GM11168 (cell line): ENCODE measurements at regions not wholly inside any gene's neighbourhood (a gene's known extent, or its start where the extent isn't known, plus 50 kb on each side); places are given as distances from the start of the nearest gene placed in this dataset.
"Not testable (repeated sequence)": the region's sequence is repeated elsewhere in the genome, so short reads cannot be mapped to it uniquely, and the experiment has no call there.

Experiments used
- in situ Hi-C: fragments of 300-500 bp; cut with MboI; formaldehyde crosslinking; loops from one replicate; pipeline ENCODE4 v1.12.0; 2022; ENCODE audit warnings: low sequenced_read_pairs; ENCODE audit not compliant: unreplicated experiment

GRCh38 chr20:51272401-51272800 lies 249.5 kb upstream of the KCNG1 start:
- in situ Hi-C loops: no loop called here

DNA sequence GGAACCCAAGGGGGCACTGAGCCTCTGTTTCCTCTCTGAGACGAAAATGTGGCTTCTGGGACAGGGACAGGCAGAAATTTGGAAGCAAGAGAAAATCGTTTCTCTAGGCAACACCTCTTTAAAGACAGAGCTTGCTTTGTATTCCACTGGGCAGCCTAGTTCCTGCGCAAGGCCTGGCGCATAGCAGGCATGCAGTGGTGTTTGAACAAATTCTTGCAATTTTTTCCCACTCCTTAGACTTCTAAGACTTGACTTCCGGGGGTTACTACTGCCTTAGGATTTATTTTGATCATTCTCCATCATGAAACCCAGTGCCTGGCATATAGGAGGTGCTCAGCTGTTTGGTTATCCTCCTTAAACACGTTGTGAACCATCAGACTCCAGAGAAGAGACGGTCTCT lies 249.0 kb upstream of the KCNG1 start:
- in situ Hi-C loops: no loop called here

- in situ Hi-C loops: not testable (repeated sequence)
These were observed 248.4 kb upstream of the KCNG1 start for GRCh38 chr20:51271289-51271688.

- in situ Hi-C loops: no loop called here
These were observed 246.8 kb upstream of the KCNG1 start for GRCh38 chr20:51269671-51270070.

GRCh38 chr20:51267679-51268078 lies 244.8 kb upstream of the KCNG1 start:
- in situ Hi-C loops: no loop called here

GRCh38 chr20:51266353-51266752 lies 243.4 kb upstream of the KCNG1 start:
- in situ Hi-C loops: no loop called here

DNA sequence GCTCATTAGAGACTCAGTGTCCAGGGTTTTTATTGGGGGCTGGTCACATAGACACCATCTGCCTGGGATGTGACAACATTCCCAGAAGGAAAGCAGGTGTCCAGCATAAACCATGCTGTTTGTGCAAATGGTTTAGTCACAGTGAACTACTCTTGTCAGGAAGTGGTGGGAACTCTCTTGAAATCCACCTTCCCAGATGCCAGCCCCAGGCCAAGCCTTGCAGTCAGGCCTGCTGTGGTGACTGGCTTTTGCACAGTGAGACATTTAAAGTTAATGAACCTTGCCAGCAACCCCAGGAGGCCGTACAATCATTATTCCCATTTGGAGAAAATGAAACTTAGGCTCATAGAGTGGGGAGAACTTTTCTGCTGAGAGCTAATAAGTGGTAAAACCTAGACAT lies 242.5 kb upstream of the KCNG1 start:
- in situ Hi-C loops: no loop called here

DNA sequence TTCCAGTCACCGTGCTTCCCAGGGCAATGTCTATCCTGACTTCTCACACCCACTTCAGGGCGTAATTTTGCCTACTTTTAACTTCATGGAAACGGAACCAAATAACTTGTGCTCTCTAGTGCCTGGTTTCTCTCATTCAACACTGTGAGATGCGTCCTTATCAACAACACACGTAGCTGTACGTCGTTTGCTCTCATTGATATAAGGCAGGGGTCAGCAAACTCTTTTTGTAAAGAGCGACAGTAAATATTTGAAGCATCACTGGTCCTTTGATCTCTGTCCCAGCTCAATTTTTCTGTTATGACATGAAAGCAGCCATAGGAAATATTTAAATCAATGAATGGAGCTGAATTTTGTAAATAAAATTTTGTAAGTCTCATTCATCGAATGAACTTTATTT lies 239.3 kb upstream of the KCNG1 start:
- in situ Hi-C loops: no loop called here

DNA sequence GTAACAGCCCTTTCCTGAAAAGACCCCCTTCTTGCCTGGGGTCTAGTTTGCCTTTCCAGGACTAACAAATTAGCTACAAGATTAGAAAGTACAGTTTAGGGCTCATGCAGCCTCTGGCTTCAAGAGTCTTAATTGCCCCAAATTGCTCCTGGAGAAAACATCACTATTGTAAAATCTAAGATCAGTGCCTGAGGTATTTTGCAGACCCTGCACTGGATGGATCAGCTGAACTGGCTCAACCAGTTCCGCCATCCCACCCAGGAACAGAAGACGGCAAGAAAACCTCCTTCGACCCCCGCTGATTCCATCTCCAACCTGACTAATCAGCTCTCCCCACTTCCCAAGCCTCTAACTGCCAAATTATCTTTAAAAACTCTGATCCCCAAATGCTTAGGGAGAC lies 236.5 kb upstream of the KCNG1 start:
- in situ Hi-C loops: no loop called here

- in situ Hi-C loops: no loop called here
These were observed 235.8 kb upstream of the KCNG1 start for GRCh38 chr20:51258582-51259165.

DNA sequence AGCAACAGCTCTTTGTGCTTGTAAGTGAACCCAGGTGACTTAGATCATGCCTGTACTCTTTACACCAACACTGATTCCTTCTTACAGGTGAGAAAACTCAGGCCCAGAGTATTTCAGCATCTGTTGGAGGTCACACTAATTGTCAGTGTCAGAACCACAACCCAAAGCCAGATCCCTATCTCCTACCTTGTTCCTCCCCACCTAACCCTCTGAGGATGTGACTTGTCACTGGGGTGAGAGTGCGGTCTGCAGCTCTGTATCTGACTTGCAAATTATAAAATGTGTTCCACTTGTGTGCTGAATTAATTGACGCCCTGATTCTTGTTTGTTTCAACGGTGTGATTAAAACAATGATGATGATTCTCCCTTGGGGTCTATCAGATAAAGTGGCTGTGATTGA lies 232.5 kb upstream of the KCNG1 start:
- in situ Hi-C loops: no loop called here

- in situ Hi-C loops: no loop called here
These were observed 230.4 kb upstream of the KCNG1 start for GRCh38 chr20:51253280-51253679.

DNA sequence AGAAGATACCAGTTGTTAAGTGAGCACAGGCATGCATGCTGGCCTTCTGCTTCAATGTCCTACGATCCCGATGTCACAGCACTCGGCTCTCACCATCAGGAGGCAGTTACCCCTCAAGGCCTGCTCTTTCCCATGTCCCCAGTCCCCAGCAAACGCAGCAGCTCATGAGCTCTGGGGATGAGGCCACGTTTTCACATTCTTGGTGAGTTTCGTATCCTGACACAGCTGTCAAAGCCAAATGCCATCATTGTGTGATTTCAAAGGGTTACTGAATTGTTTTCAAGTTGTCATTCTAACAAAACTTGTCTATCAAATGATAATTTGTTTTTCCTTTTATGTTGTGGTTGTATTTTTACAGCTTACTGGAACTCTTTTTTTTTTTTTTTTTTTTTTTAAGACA lies 226.9 kb upstream of the KCNG1 start:
- in situ Hi-C loops: no loop called here

- in situ Hi-C loops: no loop called here
These were observed 226.3 kb upstream of the KCNG1 start for GRCh38 chr20:51249215-51249614.

DNA sequence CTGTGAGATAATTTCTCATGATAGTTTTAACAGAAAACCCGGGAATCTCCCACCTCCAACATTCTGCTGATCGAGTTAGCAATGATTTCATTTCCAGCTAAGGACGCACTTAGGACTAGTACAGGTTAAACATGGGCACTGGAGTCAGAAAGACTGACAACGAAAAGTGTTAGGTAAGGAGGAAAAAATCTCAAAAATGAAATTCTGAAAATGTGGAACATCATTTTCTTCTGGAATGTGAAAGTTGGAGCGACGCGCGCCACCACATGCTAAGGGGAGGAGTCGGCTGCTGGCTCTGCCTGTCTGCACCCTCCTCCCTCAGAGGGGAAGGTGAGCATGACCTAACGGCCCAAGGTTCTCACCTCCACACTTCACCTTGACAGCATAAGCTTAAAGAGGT lies 221.6 kb upstream of the KCNG1 start:
- in situ Hi-C loops: no loop called here

DNA sequence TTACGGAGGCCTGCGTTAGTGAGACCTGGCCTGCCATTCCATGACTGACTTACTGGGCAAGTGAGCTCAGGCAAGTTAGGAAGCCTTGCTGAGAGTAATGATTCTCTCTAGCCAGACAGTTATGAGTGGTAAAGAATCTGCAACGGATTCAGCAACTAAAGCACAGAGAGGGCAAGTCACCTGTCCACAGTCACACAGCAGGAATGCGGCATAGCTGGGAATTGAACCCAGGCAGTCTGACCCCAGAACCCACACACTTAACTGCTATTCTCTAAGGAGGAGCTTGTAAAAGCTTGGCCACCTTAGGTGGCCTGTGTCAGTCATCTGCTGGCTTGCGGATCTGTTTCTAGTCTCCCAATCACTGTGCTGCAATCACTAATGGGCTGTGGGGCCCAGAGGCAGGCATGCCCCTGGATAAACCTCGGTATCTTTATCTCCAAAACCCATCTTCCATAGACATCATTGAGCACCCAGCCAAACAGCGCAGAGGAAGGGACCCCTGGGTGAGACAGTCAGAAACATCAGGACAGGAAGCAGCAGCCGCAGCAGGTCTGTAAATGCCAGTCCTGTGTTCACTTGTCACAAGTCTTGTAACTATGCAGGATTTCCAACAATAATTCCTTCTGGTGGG lies 215.9 kb upstream of the KCNG1 start:
- in situ Hi-C loops: no loop called here

- in situ Hi-C loops: no loop called here
These were observed 214.9 kb upstream of the KCNG1 start for GRCh38 chr20:51237791-51238190.

GRCh38 chr20:51237278-51237677 lies 214.4 kb upstream of the KCNG1 start:
- in situ Hi-C loops: no loop called here

DNA sequence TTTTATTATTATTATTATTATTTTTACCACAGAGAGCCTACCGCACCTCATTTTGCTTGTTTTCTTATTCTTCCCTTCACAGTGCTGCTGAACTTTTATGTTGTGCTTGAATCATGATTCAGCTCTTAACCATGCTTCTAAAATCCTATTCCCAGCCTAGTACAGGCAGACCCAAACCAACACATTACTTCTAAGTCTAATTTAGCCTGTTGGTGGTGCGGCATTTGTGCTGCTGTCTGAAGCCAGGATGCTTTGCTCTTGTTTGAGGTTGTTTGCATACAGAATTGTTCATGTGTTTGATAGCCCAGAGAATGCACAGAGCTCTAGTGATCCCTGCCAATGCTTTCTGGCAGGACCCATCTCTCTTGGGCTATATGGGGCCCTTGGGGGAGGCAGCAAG lies 213.5 kb upstream of the KCNG1 start:
- in situ Hi-C loops: no loop called here

DNA sequence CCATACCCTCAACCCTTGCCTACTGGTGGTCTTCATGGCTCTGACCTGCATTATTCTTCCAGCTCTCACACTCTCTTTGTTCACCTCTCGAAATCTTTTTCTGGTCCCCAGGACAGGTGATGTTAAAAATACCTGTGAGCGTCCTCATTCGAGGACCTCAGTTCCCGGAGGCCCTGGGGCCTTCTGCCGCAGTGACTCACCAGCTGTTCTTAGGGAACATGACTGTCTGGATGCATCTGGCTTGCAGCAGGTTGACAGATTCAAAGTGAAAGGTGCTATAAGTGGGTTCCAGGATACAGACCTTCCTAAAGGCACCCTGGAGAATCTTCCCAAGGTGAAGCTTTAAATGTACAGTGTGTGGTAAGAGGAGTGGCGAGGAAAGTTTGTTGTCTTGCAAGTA lies 210.4 kb upstream of the KCNG1 start:
- in situ Hi-C loops: no loop called here

DNA sequence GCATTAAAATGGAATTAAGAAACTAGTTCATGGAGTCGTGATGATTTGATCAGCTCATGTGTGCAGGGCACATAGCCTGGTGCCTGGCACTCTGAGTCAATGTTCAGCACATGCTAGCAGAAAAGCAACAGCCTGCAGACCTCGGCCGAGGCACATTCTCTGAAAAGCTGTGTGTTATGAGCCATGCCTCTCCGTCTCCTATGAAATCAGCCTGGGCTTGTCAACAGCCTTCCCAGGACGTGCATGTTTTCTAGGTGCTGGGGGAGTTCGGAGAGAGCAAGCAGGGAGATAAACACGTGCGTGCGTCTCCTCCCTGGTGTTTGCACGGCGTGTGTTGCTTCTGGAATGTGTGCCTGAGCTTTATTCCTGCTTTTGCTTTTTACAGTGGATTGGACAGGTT lies 207.8 kb upstream of the KCNG1 start:
- in situ Hi-C loops: no loop called here

- in situ Hi-C loops: no loop called here
These were observed 205.9 kb upstream of the KCNG1 start for GRCh38 chr20:51228763-51229162.
